ENCODE measurements at regions not wholly inside any gene's neighbourhood (a gene's known extent, or its start where the extent isn't known, plus 50 kb on each side); places are given as distances from the start of the nearest gene placed in this dataset.

DNA sequence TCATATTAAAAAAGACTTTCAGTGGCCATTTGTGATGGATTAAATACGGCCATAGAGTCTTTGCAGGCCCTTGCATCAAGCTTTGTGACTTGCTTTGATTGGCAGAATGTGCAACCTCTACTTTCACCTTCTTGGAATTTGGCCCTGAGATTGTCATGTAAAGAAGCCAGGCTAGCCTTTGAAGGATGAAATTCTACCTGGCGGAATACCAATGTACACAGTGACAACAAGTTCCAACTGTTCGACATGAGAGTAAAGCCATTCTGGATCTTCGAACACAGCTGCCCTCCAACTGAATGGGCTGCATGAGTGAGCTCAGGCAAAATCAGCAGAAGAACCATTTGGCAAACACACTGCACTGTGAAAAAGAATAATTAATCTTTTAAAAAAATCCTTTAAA is 321.3 kb downstream of the PHF14 start:
- DNase-seq = no peak

DNA sequence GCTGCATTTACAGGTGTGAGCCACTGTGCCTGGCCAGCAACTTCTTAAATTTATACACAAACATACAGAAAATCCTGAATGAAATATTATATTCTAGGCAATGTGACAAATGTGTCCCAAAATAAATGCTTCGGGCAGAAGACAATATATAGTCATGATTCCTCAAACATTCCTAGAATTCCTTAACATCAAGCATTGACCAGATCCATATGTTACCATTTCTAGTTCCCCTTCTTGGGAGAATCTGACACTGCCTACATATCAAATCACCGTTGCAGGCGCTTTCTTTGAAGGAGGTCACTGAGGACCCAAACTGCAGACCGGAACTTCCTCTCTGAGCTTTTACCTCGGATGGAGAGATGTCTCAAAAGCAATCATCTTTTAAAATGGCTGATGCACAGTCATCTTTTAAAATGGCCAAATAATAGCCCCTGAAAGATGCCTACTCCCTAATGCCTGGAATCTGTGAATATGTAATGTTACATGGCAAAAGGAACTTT is 323.5 kb downstream of the PHF14 start:
- no peak for DNase-seq

DNA sequence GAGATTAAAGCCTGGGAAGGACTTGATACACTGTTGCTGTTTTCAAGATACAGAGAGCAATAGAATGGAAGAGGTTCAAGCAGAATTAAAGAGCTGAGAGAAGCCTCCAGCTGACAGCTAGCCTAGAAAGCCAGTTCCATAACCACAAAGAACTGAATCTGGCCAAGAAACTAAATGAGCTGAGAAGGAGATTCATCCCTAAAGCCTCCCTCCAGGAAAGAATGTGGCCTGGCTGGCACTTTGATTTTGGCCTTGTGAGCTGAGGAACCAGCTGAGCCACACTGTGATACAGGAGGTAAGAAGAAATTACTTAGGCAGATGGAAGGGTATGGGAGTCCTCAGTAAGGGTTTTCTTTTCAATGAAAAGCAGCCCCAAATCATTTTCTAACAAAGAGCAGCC is 324.1 kb downstream of the PHF14 start:
- DNase-seq = no peak

DNA sequence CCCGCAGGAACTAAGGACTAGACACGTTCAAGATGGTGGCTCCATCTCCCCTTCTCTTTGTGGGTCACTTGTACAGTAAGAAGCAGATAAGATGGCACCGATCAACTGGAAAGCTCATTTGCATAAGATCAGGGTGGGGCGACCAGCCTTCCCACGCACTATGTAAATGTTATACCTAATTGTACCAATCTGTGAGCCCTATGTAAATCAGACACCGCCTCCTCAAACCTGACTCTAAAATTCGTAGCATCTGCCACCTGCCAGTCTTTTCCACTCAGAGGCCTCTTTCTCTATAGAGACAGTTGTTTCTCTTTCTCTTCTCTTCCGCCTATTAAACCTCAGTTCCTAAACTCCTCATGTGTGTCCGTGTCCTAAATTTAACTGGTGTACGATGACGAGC is 324.5 kb downstream of the PHF14 start:
- no peak for DNase-seq

DNA sequence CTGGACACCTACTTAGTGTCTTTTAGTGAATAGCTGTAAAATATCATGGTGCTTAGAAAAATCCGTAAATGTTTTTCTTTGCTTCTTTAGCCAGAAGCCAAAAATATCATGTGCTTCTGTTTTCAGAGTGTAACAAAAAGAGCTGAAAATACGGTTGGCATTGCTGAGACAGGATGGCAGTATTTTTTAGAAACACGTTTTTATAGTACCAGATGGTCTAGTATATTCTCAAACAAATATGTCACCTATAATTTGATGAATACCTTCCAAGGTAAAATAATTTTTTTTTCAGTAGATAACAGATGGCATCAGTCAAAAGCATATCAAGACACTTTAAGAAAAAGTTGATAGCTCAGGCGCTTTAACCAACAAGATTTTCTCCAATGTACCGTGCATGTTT is 326.6 kb downstream of the PHF14 start:
- DNase-seq = no peak

DNA sequence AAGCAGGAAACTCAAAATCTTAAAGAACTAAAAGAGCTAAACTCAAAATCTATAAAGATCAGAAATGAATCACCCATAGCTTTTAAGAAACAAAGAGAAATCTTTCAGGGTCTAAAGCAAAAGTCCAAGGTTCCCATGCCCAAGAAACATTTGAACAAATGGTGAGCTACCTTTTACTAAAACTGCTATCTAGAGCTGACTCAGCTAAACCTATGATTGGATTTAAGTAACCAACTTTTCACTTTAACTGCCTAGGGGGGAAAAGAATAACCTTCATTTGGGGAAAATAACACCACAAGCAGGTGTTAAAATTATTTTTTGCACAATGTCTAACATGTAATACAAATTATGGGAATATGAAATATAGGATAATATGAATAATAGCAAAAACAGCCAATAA is 328.4 kb downstream of the PHF14 start:
- no peak for DNase-seq

DNA sequence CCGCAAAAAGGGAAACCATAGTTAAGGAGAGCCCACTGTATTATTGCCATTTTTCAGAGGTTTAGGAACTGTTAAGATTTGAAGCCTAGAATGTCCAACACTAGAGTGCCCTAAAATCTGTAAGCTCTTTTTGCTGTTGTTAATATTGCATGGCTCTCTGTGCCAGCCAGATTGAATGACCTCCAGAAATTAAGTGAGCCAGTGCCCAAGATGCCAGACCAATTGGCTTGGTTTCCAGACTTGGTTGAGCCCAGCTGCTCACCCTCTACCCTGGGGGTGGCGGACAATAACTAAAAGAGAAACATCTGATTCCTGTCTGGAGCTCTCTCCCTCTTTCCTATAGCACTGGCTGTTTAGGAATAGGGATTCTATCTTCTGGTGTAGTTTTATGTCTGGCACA is 340.1 kb downstream of the PHF14 start:
- no peak for DNase-seq

DNA sequence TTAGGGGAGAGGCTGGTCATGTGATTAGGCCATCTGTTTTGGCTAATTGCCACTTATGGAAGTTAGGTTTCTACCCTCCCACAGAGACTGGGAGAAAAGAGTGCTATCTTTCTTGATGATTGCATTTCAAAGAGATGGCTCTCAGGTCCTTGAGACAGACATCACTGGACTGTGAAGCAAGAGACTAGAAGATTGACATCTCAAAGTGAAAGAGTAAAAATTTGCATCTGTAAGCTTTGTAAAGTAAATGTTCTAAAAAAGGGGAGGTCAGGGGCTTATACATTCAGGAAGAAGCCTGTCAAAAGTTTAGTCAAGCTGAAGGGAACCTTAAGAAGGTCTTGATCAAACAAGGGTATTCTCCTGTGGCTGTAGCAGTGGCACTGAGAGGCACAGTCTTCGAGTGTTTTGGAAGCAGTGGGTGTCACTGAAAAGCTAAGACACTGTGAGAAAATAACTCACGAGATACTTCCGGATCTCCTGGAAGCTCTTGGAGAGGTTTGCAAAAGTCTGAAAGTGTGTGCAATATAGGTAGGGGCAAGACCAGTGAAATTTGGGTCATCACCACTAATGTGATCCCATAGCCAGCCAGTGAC is 342.1 kb downstream of the PHF14 start:
- no peak for DNase-seq

DNA sequence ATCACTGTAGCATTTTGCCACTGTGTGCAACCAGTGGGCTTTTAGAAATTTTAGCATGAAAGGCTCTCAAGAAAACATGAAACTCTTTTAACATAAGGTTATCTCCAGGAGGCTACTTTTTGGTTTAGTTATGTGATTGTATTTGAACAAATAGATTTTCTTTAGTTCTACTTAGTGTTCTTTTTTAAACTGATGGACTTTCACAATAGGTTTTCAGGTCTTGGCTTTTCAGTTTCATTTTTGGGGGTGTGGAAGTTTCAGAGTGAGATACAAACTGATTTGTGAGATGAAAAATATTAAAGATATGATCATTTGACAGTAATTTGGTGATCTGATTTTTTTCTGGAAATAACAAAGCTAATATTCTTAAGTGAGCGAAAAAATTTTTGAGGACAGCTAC is 344.1 kb downstream of the PHF14 start:
- DNase-seq = no peak

DNA sequence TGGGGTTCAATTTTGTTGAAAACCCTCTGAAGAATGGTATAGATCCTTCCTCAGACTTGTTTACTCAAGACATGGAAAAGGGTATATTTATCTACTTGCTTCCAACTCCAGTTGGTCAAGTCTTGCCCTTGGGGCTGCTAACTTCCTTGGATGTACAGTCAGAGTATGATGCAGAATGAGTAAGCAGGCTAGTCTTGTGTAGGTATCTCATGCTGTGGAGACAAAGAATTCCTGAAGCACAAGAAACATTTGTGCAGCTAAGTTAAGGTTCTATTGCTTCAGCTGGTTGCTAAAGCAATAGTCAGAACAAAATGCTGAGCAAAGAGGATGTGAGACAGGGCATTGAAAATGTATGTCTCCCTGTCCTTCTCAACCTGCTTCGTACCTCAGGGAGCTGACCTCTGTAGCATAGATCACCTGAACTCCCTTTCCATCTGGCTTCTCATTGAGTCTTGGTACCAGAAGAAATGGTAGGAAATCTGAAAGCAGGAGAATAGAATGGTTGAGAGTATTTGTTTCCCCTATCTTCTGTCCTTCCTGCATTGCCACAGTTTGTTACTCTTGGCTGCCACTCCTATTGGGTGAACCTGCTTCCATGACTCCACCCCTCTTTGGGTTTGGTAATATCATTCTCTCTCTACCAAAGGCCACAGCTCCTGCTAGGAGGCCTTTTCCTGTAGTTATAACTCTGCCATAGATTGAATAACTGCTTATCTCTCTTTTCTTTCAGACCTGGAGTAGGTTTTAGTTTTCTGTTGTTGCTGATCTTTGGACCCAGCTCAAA is 346.0 kb downstream of the PHF14 start:
- no peak for DNase-seq
